Breast epithelium (tissue), 3 donors: ENCODE measurements at regions not wholly inside any gene's neighbourhood (a gene's known extent, or its start where the extent isn't known, plus 50 kb on each side); places are given as distances from the start of the nearest gene placed in this dataset.

Experiments used
- POLR2A ChIP-seq: fragments of 450-650 bp; IDR thresholded peaks from one replicate; pipeline ENCODE4 v1.6.1; 2016; ENCODE audit warnings: antibody characterized with exemption, mild to moderate bottlenecking, moderate library complexity
- TF ChIP-seq, protein P1 (sequence below), 3 donors: fragments of 450-650 bp; IDR thresholded peaks; one replicate each; pipeline ENCODE4 v1.5.1; 2016 to 2017; ENCODE audit warnings: antibody characterized with exemption in 3 of 3, mild to moderate bottlenecking in 3 of 3, moderate library complexity in 3 of 3

- no peak for TF ChIP-seq POLR2A
- TF ChIP-seq, protein P1, sequence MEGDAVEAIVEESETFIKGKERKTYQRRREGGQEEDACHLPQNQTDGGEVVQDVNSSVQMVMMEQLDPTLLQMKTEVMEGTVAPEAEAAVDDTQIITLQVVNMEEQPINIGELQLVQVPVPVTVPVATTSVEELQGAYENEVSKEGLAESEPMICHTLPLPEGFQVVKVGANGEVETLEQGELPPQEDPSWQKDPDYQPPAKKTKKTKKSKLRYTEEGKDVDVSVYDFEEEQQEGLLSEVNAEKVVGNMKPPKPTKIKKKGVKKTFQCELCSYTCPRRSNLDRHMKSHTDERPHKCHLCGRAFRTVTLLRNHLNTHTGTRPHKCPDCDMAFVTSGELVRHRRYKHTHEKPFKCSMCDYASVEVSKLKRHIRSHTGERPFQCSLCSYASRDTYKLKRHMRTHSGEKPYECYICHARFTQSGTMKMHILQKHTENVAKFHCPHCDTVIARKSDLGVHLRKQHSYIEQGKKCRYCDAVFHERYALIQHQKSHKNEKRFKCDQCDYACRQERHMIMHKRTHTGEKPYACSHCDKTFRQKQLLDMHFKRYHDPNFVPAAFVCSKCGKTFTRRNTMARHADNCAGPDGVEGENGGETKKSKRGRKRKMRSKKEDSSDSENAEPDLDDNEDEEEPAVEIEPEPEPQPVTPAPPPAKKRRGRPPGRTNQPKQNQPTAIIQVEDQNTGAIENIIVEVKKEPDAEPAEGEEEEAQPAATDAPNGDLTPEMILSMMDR (IDR thresholded peaks at IDR 0.05) = no peak
Measured at GRCh38 chr4:100108869-100109268, 81.4 kb downstream of the DDIT4L start.
